HG02642 (cell line): ENCODE measurements at regions not wholly inside any gene's neighbourhood (a gene's known extent, or its start where the extent isn't known, plus 50 kb on each side); places are given as distances from the start of the nearest gene placed in this dataset.

Source experiments
- ATAC-seq: cut with Tn5 transposase; IDR thresholded peaks from one replicate; pipeline ENCODE4 v1.9.1; 2021; ENCODE audit warnings: mild to moderate bottlenecking; ENCODE audit not compliant: unreplicated experiment, poor library complexity

DNA sequence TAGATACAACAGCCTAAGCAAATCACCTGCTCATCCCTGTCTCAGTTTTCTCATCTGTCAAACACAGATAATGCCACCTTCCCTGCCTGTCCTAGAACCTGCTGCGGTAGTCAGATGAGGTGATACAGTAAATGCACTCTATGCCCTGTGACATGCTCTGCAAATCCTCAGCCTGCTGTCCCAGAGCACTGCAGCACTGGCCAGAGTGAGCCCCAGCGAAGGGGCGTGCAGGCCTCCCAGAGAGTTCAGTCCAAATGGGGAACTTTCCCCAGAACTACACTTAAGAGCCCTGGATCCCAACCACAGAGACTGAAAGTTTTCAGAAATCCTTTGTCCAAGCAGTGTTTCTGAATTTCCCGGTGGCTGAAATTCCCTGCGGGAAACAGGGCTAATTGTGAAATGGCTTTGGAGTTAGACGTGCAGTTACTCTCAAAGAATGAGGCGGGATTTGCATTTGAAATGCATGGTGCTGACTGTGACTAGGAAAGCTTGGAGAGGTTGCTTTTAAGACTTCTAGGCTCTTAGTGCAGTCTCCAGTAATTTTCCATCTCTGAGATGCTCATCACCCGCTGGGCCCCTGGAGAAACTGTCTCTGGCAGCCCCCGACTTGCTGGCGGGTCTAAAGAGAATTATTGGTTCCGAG, 206.5 kb upstream of the AJAP1 start:
- no peak for ATAC-seq

DNA sequence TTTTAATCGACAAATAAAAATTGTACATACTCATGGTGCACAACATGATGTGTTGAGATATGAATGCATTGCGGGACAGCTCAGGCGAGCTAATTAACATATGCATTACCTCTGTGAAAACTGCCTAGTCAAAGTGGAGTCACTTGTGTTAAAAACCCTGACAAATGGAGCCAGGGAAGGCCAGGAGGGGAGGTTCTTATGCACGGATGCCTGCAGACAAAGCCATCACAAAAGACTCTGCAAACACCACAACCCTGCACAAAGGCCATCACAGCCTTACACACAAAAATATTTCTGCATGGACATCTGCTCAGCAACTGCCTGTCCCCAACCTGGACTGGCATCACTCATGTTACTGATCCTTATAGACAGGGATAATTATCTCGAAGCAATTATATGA, 204.4 kb upstream of the AJAP1 start:
- ATAC-seq = no peak

GRCh38 chr1:4452701-4453100, 201.7 kb upstream of the AJAP1 start:
- ATAC-seq = no peak

DNA sequence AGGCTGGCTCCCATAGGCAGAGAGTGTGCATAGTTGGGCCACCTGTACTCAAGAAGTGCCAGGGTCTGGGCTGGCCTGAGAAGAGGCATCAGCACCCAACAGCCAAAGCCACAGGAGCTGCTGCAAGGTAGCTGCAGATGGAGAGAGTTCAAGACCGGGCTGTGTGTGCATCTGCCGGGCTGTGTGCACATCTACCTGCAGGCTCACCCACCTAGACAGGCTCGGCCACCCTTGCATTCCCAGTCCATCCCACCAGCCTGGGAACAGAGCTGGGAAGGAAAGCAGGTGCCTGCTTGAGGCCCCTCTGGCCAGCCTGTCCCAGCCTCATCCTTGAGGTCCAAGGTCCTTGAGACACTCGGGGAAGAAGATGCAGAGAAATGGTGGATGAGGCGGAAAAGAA, 194.4 kb upstream of the AJAP1 start:
- ATAC-seq = no peak

GRCh38 chr1:4460651-4461050, 193.8 kb upstream of the AJAP1 start:
- ATAC-seq = no peak

- ATAC-seq = no peak
Observed at GRCh38 chr1:4461726-4462290, 192.6 kb upstream of the AJAP1 start.

GRCh38 chr1:4462831-4463484, 191.5 kb upstream of the AJAP1 start:
- ATAC-seq = no peak

DNA sequence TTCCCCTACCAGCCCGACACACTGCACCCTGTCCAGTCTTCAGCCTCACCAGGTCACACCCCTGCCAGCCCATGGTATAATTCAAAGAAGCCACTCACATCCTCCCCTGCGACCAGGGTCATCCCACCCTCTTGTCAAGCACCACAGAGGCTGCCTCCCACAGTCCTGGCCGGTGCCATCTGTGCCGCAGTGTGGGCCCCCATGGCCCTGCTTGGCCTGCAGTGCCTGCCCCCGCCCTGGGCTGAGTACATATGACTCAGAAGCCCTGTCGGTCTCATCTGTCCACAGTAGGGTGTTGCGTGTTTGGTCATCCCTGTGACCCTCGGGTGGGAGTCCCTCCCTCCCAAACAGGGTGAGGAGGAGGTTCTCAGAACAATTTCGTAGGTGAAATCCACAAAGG, 190.8 kb upstream of the AJAP1 start:
- ATAC-seq = no peak

DNA sequence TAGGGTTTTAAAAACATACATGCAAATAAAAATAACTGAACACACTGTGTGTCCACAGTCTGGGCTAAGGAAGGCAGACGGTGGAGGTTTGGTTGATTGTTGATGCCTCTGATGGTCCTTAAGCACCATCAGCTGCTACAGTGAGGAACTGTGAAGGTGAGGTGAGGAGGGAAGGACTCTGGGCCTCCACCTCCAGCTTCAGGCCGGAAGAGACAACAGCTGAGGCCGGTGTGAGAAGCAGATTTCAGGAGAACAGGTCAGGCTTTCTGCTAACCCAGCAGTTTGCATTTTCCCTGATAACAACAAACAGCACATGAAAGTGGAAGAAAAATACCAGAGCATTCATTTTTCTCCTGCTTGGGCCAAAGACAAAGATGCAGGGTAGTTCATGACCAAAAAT, 189.9 kb upstream of the AJAP1 start:
- no peak for ATAC-seq

DNA sequence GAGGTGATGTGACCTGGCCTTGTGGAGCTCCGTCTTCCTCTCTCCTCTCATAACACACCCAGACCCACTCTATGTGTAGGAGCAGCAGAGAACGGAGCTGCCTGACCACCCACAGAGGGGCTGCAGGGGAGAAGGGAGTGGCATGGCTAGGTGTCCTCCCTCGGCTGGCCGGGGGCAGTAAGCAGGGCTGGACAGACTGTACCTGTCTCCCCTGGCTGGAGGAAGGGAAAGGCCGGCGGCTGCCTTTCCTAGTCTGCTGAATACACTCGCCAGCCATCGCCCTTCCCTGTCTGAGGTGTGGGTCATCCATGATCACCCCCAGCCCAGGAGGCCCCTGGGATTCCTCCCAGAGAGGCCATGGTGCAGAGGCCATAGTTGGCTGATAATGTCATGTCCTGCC, 187.2 kb upstream of the AJAP1 start:
- no peak for ATAC-seq

DNA sequence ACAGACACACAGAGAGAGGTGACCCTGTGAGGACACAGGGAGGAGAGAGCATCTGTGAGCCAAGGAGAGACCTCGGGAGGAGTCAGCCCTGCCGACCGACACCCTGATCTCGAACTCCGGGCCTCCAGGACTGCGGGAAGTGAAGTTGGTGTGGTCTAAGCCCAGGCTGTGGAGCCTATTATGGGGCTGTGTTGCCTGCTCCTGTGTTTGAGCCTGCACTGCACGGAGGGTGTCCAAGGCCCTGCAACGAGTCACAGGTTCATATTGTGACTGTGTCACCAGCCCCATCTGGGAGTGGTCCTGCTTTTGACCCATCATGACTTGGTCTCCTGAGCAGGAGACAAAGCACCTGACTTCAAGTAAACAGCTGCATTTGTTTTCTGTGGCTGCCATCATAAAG, 186.0 kb upstream of the AJAP1 start:
- no peak for ATAC-seq

- ATAC-seq = no peak
Observed at GRCh38 chr1:4468804-4469514, 185.4 kb upstream of the AJAP1 start.

- no peak for ATAC-seq
Observed at GRCh38 chr1:4476394-4476793, 178.0 kb upstream of the AJAP1 start.

GRCh38 chr1:4481451-4481850, 173.0 kb upstream of the AJAP1 start:
- no peak for ATAC-seq

- no peak for ATAC-seq
Observed at GRCh38 chr1:4482526-4482925, 171.9 kb upstream of the AJAP1 start.

DNA sequence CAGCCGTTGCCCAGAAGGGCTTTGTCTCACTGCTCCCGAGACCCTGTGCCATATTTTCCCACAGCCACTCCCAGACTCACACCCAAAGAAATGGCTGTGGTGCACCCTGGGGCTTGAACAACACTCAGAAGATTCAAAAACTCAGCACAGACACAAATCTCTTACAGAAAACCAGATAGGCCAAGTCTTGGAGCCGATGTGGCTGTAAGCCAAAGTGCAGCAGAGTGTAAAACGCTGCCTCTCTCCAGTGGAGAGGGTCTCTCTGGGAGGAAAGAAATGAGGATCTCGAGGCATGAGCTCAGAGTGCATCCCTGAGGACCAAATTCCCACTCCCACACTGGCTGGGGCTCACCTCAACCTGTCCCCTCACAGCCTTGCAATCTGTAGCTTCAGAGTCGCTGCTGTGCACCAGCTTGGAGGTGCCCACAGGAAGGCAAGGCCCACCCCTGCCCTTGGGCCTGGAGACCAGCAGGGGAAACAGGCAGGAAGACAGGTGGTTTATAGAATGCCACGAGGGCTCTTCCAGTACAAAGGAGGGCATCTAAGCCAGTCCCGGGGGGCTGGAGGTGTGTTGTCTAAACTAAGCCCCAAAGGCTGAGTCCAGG, 171.3 kb upstream of the AJAP1 start:
- no peak for ATAC-seq

- no peak for ATAC-seq
Observed at GRCh38 chr1:4485398-4485797, 169.0 kb upstream of the AJAP1 start.

DNA sequence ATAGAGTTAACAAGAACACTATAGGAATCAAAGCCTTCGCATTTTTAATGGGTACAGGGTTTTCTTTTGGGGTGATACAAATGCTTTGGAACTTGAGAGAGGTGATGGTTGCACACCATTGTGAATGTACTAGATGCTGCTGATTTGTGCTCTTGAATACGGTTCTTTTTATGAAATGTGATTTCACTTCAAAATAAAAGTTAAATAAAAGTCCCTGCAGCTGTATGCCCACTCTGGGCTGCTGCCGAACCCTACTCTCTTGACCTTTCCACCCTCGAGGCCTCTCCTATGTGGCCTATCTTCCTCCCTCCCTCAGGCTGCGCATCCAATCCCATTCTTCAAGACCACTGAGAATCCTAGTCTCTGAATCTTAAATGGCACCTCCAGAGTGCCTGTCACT, 168.5 kb upstream of the AJAP1 start:
- ATAC-seq = no peak

GRCh38 chr1:4486408-4487120, 167.8 kb upstream of the AJAP1 start:
- no peak for ATAC-seq

GRCh38 chr1:4488018-4488417, 166.4 kb upstream of the AJAP1 start:
- ATAC-seq = no peak
